HEK293 (cell line): ENCODE measurements at regions not wholly inside any gene's neighbourhood (a gene's known extent, or its start where the extent isn't known, plus 50 kb on each side); places are given as distances from the start of the nearest gene placed in this dataset.

Source experiments
- CTCF ChIA-PET: fragments of 350-600 bp; formaldehyde crosslinking; extraction: SDS; loops from one replicate; lab custom pipeline; 2021; ENCODE audit warnings: antibody characterized with exemption; lab: Yijun Ruan, JAX
- POLR2A ChIA-PET: fragments of 300-600 bp; formaldehyde crosslinking; extraction: SDS; loops from one replicate; lab custom pipeline; 2020; ENCODE audit warnings: antibody characterized with exemption, inconsistent platforms; lab: Yijun Ruan, JAX
- H3K27ac ChIP-seq: fragments of 200-500 bp; sonication (Bioruptor generic); 2 replicates; pipeline ENCODE4 v1.5.1; 2014; ENCODE audit warnings: low read depth, low read length, control low read depth, inconsistent platforms; ENCODE audit errors: extremely low read depth
- H3K36me3 ChIP-seq, 2 experiments: fragments of 200-500 bp in 1 of 2; sonication (Bioruptor generic) in 1 of 2; 1 replicate in 1 of 2; 2 replicates in 1 of 2; pipeline ENCODE4 v1.5.1; 2014 to 2017; ENCODE audit warnings: inconsistent platforms in 2 of 2, low read length in 2 of 2; ENCODE audit not compliant: control insufficient read depth in 2 of 2, insufficient read depth in 1 of 2
- H3K4me1 ChIP-seq: fragments of 200-500 bp; sonication (Bioruptor generic); 2 replicates; pipeline ENCODE4 v1.5.1; 2014; ENCODE audit warnings: mild to moderate bottlenecking, low read length, inconsistent platforms; ENCODE audit not compliant: control insufficient read depth, insufficient read depth
- H3K4me3 ChIP-seq: 2 replicates; pipeline ENCODE4 v1.5.1; 2011; ENCODE audit warnings: low read depth, mild to moderate bottlenecking, control low read depth, low read length, moderate library complexity
- H3K9me3 ChIP-seq: fragments of 200-500 bp; sonication (Bioruptor generic); 2 replicates; pipeline ENCODE4 v1.5.1; 2014; ENCODE audit warnings: low read depth, low read length, inconsistent platforms; ENCODE audit not compliant: control insufficient read depth, insufficient read depth
- BCL11B ChIP-seq: fragments of 450-650 bp; formaldehyde crosslinking; IDR thresholded peaks from 2 replicates; pipeline ENCODE4 v1.5.1; 2016; ENCODE audit warnings: low read depth, missing biosample characterization, missing genetic modification characterization
- HOXD13 ChIP-seq: sonication (generic); formaldehyde crosslinking; IDR thresholded peaks from 2 replicates; pipeline ENCODE4 v1.8.0; 2022; ENCODE audit warnings: missing genetic modification reagents, borderline replicate concordance
- KLF9 ChIP-seq: fragments of 450-650 bp; formaldehyde crosslinking; IDR thresholded peaks from 2 replicates; pipeline ENCODE4 v1.5.1; 2016; ENCODE audit warnings: missing biosample characterization, missing genetic modification characterization, low read depth
- SALL2 ChIP-seq: fragments of 450-650 bp; formaldehyde crosslinking; IDR thresholded peaks from 2 replicates; pipeline ENCODE4 v1.5.0; 2017; ENCODE audit warnings: missing biosample characterization, mild to moderate bottlenecking, missing genetic modification characterization, borderline replicate concordance
- SCRT1 ChIP-seq: fragments of 450-650 bp; formaldehyde crosslinking; IDR thresholded peaks from 2 replicates; pipeline ENCODE4 v1.5.1; 2016; ENCODE audit warnings: missing biosample characterization, missing genetic modification characterization, borderline replicate concordance
- ZIC2 ChIP-seq: fragments of 450-650 bp; formaldehyde crosslinking; IDR thresholded peaks from 2 replicates; pipeline ENCODE4 v1.5.1; 2016; ENCODE audit warnings: missing biosample characterization, missing genetic modification characterization
- ZNF112 ChIP-seq: fragments of 450-650 bp; formaldehyde crosslinking; IDR thresholded peaks from 2 replicates; pipeline ENCODE4 v1.5.0; 2017; ENCODE audit warnings: missing biosample characterization, missing genetic modification characterization
- ZNF146 ChIP-seq: fragments of 450-650 bp; formaldehyde crosslinking; IDR thresholded peaks from 2 replicates; pipeline ENCODE4 v1.5.1; 2016; ENCODE audit warnings: missing biosample characterization, missing genetic modification characterization
- ZNF155 ChIP-seq: fragments of 450-650 bp; formaldehyde crosslinking; IDR thresholded peaks from 2 replicates; pipeline ENCODE4 v1.5.1; 2016; ENCODE audit warnings: missing biosample characterization, missing genetic modification characterization
- ZNF169 ChIP-seq: fragments of 450-650 bp; formaldehyde crosslinking; IDR thresholded peaks from 2 replicates; pipeline ENCODE4 v1.5.1; 2016; ENCODE audit warnings: missing biosample characterization, missing genetic modification characterization
- ZNF292 ChIP-seq: fragments of 450-650 bp; formaldehyde crosslinking; IDR thresholded peaks from 2 replicates; pipeline ENCODE4 v1.5.1; 2016; ENCODE audit warnings: low read depth, missing biosample characterization, missing genetic modification characterization, borderline replicate concordance
- ZNF324 ChIP-seq: fragments of 450-650 bp; formaldehyde crosslinking; IDR thresholded peaks from 2 replicates; pipeline ENCODE4 v1.5.1; 2016; ENCODE audit warnings: missing biosample characterization, missing genetic modification characterization
- ZNF341 ChIP-seq: fragments of 450-650 bp; formaldehyde crosslinking; IDR thresholded peaks from 2 replicates; pipeline ENCODE4; 2016; ENCODE audit warnings: low read depth, missing biosample characterization, missing genetic modification characterization
- ZNF433 ChIP-seq: fragments of 450-650 bp; formaldehyde crosslinking; IDR thresholded peaks from 2 replicates; pipeline ENCODE4 v1.5.1; 2016; ENCODE audit warnings: missing biosample characterization, missing genetic modification characterization, low read depth
- ZNF529 ChIP-seq: fragments of 450-650 bp; formaldehyde crosslinking; IDR thresholded peaks from 2 replicates; pipeline ENCODE4 v1.5.1; 2017; ENCODE audit warnings: missing genetic modification characterization, missing biosample characterization; ENCODE audit not compliant: insufficient replicate concordance
- ZNF561 ChIP-seq: fragments of 450-650 bp; IDR thresholded peaks from 2 replicates; pipeline ENCODE4 v1.5.1; 2018; ENCODE audit warnings: missing biosample characterization, missing genetic modification characterization, borderline replicate concordance
- ZNF626 ChIP-seq: fragments of 450-650 bp; sonication (Bioruptor Pico); formaldehyde crosslinking; IDR thresholded peaks from 2 replicates; pipeline ENCODE4 v1.5.1; 2018; ENCODE audit warnings: missing biosample characterization, missing genetic modification characterization, inconsistent platforms
- TF ChIP-seq, protein P1 (sequence below): fragments of 450-650 bp; formaldehyde crosslinking; IDR thresholded peaks from 2 replicates; pipeline ENCODE4 v1.5.1; 2016; ENCODE audit warnings: missing biosample characterization, missing genetic modification characterization
- TF ChIP-seq, protein P2 (sequence below): fragments of 450-650 bp; formaldehyde crosslinking; IDR thresholded peaks from 2 replicates; pipeline ENCODE4 v1.5.1; 2016; ENCODE audit warnings: missing biosample characterization, missing genetic modification characterization, borderline replicate concordance
- TF ChIP-seq, protein P3 (sequence below): fragments of 450-650 bp; formaldehyde crosslinking; IDR thresholded peaks from 2 replicates; pipeline ENCODE4 v1.5.1; 2016; ENCODE audit warnings: missing biosample characterization, missing genetic modification characterization
- TF ChIP-seq, protein P4 (sequence below): fragments of 450-650 bp; formaldehyde crosslinking; IDR thresholded peaks from 2 replicates; pipeline ENCODE4 v1.5.1; 2016; ENCODE audit warnings: missing biosample characterization, missing genetic modification characterization
- TF ChIP-seq, protein P5 (sequence below): fragments of 450-650 bp; formaldehyde crosslinking; IDR thresholded peaks from 2 replicates; pipeline ENCODE4 v1.5.1; 2016; ENCODE audit warnings: missing biosample characterization, missing genetic modification characterization

DNA sequence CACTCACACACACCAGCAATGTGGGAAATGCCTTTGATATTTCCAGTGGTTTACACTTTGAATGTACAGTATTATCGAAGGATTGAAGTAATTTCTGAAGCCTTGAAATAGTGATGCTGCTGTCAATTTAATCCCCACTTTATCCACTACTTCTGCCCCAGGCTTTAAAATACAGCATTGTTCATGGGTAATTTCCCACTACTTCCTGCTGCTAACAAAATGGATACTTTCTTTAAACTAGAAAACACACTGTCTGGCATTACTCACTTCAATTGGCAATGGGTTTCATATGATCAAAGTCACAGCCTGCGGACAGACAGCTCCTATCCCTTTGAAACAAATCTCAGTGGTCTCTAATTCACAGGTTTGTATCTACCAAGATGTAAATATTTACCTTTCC, 292.2 kb downstream of the CDH11 start (continued):
- TF ChIP-seq SALL2 (tag by site-specific recombination): no peak
- TF ChIP-seq, protein P1, sequence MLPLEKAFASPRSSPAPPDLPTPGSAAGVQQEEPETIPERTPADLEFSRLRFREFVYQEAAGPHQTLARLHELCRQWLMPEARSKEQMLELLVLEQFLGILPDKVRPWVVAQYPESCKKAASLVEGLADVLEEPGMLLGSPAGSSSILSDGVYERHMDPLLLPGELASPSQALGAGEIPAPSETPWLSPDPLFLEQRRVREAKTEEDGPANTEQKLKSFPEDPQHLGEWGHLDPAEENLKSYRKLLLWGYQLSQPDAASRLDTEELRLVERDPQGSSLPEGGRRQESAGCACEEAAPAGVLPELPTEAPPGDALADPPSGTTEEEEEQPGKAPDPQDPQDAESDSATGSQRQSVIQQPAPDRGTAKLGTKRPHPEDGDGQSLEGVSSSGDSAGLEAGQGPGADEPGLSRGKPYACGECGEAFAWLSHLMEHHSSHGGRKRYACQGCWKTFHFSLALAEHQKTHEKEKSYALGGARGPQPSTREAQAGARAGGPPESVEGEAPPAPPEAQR (tag by site-specific recombination): no peak
- no peak for TF ChIP-seq ZNF146 (tag by site-specific recombination)
- TF ChIP-seq ZNF324 (tag by site-specific recombination): no peak
- TF ChIP-seq, protein P2, sequence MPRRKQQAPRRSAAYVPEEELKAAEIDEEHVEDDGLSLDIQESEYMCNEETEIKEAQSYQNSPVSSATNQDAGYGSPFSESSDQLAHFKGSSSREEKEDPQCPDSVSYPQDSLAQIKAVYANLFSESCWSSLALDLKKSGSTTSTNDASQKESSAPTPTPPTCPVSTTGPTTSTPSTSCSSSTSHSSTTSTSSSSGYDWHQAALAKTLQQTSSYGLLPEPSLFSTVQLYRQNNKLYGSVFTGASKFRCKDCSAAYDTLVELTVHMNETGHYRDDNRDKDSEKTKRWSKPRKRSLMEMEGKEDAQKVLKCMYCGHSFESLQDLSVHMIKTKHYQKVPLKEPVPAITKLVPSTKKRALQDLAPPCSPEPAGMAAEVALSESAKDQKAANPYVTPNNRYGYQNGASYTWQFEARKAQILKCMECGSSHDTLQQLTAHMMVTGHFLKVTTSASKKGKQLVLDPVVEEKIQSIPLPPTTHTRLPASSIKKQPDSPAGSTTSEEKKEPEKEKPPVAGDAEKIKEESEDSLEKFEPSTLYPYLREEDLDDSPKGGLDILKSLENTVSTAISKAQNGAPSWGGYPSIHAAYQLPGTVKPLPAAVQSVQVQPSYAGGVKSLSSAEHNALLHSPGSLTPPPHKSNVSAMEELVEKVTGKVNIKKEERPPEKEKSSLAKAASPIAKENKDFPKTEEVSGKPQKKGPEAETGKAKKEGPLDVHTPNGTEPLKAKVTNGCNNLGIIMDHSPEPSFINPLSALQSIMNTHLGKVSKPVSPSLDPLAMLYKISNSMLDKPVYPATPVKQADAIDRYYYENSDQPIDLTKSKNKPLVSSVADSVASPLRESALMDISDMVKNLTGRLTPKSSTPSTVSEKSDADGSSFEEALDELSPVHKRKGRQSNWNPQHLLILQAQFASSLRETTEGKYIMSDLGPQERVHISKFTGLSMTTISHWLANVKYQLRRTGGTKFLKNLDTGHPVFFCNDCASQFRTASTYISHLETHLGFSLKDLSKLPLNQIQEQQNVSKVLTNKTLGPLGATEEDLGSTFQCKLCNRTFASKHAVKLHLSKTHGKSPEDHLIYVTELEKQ (tag by site-specific recombination): no peak
- TF ChIP-seq ZNF169 (tag by site-specific recombination): no peak
- TF ChIP-seq ZNF112 (tag by site-specific recombination): no peak

DNA sequence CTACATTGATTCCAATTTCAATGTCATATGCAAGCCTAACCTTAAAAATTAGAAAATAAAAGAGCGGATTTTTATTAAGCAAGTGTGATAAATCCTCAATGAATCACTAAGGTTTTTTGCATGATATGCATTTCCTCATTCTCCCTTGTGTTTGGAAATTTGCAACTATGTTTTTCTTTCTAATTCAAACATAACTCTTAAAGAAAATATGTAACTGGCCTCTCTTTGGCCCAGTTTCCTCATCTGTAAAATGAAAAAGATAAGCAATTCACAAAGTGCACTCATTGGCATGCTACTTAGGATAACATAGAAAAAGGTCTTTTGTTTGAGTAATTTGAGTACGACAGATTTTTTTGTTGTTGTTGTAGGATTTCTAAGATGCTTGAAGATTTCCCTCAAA, 295.5 kb downstream of the CDH11 start:
- TF ChIP-seq SCRT1 (tag by site-specific recombination) (no peak), ZNF561 (tag by site-specific recombination) (no peak), KLF9 (no peak)
- TF ChIP-seq, protein P3, sequence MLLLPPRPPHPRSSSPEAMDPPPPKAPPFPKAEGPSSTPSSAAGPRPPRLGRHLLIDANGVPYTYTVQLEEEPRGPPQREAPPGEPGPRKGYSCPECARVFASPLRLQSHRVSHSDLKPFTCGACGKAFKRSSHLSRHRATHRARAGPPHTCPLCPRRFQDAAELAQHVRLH: no peak
- TF ChIP-seq, protein P4, sequence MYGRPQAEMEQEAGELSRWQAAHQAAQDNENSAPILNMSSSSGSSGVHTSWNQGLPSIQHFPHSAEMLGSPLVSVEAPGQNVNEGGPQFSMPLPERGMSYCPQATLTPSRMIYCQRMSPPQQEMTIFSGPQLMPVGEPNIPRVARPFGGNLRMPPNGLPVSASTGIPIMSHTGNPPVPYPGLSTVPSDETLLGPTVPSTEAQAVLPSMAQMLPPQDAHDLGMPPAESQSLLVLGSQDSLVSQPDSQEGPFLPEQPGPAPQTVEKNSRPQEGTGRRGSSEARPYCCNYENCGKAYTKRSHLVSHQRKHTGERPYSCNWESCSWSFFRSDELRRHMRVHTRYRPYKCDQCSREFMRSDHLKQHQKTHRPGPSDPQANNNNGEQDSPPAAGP: no peak
- TF ChIP-seq, all 188 proteins: peak for 0
- H3K9me3 ChIP-seq: no peaks in the 10 kb centered on the region
- POLR2A ChIA-PET: no interaction called here
- CTCF ChIA-PET: interaction anchor here (0.7 kb wide), 1 partner anchor 9 kb away, joined by 3 read pairs; no protein-coding TSS in a partner anchor
- no peaks in the 10 kb centered on the region for H3K4me1 ChIP-seq
- H3K4me3 ChIP-seq: no peak overlapping the region
- no peak overlapping the region for H3K27ac ChIP-seq
- no peaks in the 10 kb centered on the region for H3K36me3 ChIP-seq

DNA sequence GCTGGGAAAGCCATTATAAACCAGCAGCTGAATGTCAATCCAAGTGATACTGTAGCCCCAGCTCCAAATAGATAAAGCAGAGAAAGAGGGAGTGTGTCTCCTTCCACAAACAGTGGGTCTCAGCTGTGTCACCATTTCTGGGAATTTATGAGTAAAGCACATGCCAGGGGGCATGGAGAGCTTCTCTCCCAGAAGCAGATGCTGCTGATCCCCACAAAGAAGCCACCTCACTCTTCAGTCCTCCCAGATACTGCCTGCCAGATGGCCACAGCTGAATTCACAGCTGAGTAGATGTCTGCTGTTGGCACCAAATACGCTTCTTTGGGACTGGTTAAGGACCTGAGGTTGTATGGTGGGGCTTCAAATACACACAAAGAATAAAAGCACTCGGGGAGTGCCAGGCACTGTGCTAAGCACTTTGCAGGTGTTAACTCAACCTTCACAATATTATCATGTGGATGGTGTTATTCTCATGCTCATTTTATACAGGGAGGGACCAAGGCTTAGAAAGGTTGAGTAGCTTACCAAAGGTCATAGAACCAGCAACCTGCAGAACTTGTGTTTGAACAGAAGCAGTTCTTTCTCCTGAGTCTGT, 298.3 kb downstream of the CDH11 start:
- ChIA-PET CTCF (no interaction called here), POLR2A (no interaction called here)
- no peaks in the 10 kb centered on the region for H3K9me3 ChIP-seq
- H3K4me3 ChIP-seq: no peak overlapping the region
- H3K36me3 ChIP-seq: no peaks in the 10 kb centered on the region
- H3K4me1 ChIP-seq: no peaks in the 10 kb centered on the region
- H3K27ac ChIP-seq: no peak overlapping the region
- no peak for TF ChIP-seq ZNF626 (tag by site-specific recombination)
- TF ChIP-seq, protein P5, sequence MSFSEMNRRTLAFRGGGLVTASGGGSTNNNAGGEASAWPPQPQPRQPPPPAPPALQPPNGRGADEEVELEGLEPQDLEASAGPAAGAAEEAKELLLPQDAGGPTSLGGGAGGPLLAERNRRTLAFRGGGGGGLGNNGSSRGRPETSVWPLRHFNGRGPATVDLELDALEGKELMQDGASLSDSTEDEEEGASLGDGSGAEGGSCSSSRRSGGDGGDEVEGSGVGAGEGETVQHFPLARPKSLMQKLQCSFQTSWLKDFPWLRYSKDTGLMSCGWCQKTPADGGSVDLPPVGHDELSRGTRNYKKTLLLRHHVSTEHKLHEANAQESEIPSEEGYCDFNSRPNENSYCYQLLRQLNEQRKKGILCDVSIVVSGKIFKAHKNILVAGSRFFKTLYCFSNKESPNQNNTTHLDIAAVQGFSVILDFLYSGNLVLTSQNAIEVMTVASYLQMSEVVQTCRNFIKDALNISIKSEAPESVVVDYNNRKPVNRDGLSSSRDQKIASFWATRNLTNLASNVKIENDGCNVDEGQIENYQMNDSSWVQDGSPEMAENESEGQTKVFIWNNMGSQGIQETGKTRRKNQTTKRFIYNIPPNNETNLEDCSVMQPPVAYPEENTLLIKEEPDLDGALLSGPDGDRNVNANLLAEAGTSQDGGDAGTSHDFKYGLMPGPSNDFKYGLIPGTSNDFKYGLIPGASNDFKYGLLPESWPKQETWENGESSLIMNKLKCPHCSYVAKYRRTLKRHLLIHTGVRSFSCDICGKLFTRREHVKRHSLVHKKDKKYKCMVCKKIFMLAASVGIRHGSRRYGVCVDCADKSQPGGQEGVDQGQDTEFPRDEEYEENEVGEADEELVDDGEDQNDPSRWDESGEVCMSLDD (tag by site-specific recombination): no peak
- TF ChIP-seq ZNF341: no peak
- TF ChIP-seq ZNF433 (tag by site-specific recombination): no peak
- TF ChIP-seq ZNF561 (tag by site-specific recombination): no peak
- no peak for TF ChIP-seq HOXD13
- no peak for TF ChIP-seq ZNF529
- no peak for TF ChIP-seq ZIC2 (tag by site-specific recombination)
- no peak for TF ChIP-seq BCL11B
- no peak for TF ChIP-seq ZNF155 (tag by site-specific recombination)
- TF ChIP-seq ZNF292: no peak
